HG03108 (cell line): ENCODE measurements at regions not wholly inside any gene's neighbourhood (a gene's known extent, or its start where the extent isn't known, plus 50 kb on each side); places are given as distances from the start of the nearest gene placed in this dataset.
A peak's percentile ranks its signal among the peaks of the same experiment; 100 is the strongest.

Source experiments
- ATAC-seq: cut with Tn5 transposase; IDR thresholded peaks from one replicate; pipeline ENCODE4 v1.9.1; 2021; ENCODE audit warnings: moderate library complexity; ENCODE audit not compliant: unreplicated experiment

GRCh38 chr2:6641956-6642355, 223.8 kb downstream of the CMPK2 start:
- no peak for ATAC-seq

- no peak for ATAC-seq
These were observed 221.4 kb downstream of the CMPK2 start for GRCh38 chr2:6644261-6644660.

- ATAC-seq = no peak
These were observed 220.7 kb downstream of the CMPK2 start for GRCh38 chr2:6645004-6645403.

- no peak for ATAC-seq
These were observed 220.0 kb downstream of the CMPK2 start for GRCh38 chr2:6645672-6646071.

- no peak for ATAC-seq
These were observed 218.7 kb downstream of the CMPK2 start for GRCh38 chr2:6647046-6647445.

- no peak for ATAC-seq
These were observed 217.0 kb downstream of the CMPK2 start for GRCh38 chr2:6648596-6649247.

- no peak for ATAC-seq
These were observed 215.4 kb downstream of the CMPK2 start for GRCh38 chr2:6650311-6650710.

GRCh38 chr2:6652251-6652650, 213.5 kb downstream of the CMPK2 start:
- no peak for ATAC-seq

GRCh38 chr2:6653281-6653750, 212.4 kb downstream of the CMPK2 start:
- ATAC-seq = no peak

- ATAC-seq = no peak
These were observed 211.4 kb downstream of the CMPK2 start for GRCh38 chr2:6654279-6654678.

GRCh38 chr2:6656633-6657032, 209.1 kb downstream of the CMPK2 start:
- no peak for ATAC-seq

- ATAC-seq = no peak
These were observed 208.6 kb downstream of the CMPK2 start for GRCh38 chr2:6657136-6657535.

GRCh38 chr2:6657855-6658254, 207.9 kb downstream of the CMPK2 start:
- peak; percentile 97 for ATAC-seq

- ATAC-seq = no peak
These were observed 201.2 kb downstream of the CMPK2 start for GRCh38 chr2:6664332-6665061.

GRCh38 chr2:6665093-6666045, 200.3 kb downstream of the CMPK2 start:
- ATAC-seq = no peak

- ATAC-seq = no peak
These were observed 198.4 kb downstream of the CMPK2 start for GRCh38 chr2:6667326-6667725.

GRCh38 chr2:6671913-6672312, 193.8 kb downstream of the CMPK2 start:
- ATAC-seq = no peak

GRCh38 chr2:6674381-6674780, 191.3 kb downstream of the CMPK2 start:
- ATAC-seq = no peak

- no peak for ATAC-seq
These were observed 189.9 kb downstream of the CMPK2 start for GRCh38 chr2:6675791-6676190.

- ATAC-seq = no peak
These were observed 189.5 kb downstream of the CMPK2 start for GRCh38 chr2:6676241-6676640.

- ATAC-seq = no peak
These were observed 188.9 kb downstream of the CMPK2 start for GRCh38 chr2:6676776-6677175.
